ENCODE measurements at regions not wholly inside any gene's neighbourhood (a gene's known extent, or its start where the extent isn't known, plus 50 kb on each side); places are given as distances from the start of the nearest gene placed in this dataset.

- peak overlapping the region; percentile 54 for H3K4me2 ChIP-seq (ENCODE audit: low read length)
- no peaks in the 10 kb centered on the region for H4K20me1 ChIP-seq (ENCODE audit: insufficient read depth, low read length)
- no peak for FAIRE-seq
- peak overlapping the region; percentile 60 for H3K9ac ChIP-seq (ENCODE audit: low read length)
- Mint-ChIP-seq H3K4me1 (ENCODE audit: low read depth, unreplicated experiment) (peaks cover 32% of the 10 kb centered on the region), H3K36me3 (ENCODE audit: low read depth, unreplicated experiment) (no peaks in the 10 kb centered on the region), H3K27ac (ENCODE audit: unreplicated experiment) (peak overlapping the region; percentile 92), H3K9me3 (ENCODE audit: unreplicated experiment) (no peaks in the 10 kb centered on the region), H3K4me3 (ENCODE audit: unreplicated experiment) (no peak overlapping the region), H3K27me3 (ENCODE audit: low read depth, unreplicated experiment) (no peaks in the 10 kb centered on the region)
- no peaks in the 10 kb centered on the region for H3K36me3 ChIP-seq (ENCODE audit: insufficient read depth, low read length)
- no peaks in the 10 kb centered on the region for H3K9me3 ChIP-seq (ENCODE audit: insufficient read depth, low read depth, low read length)
- no peak overlapping the region for H3K4me3 ChIP-seq (ENCODE audit: insufficient read depth, low read depth, low read length)
- no peaks in the 10 kb centered on the region for H3K27me3 ChIP-seq (ENCODE audit: insufficient read depth, low read length)
- H3K4me1 ChIP-seq (ENCODE audit: insufficient read depth, low read length) = peaks cover 20% of the 10 kb centered on the region
- H2AFZ ChIP-seq (ENCODE audit: low read depth, low read length) = no peak overlapping the region
- DNase-seq (ENCODE audit: low read depth) = peak; percentile 58
- no peak for TF ChIP-seq CTCF (IDR thresholded peaks at IDR 0.05; ENCODE audit: insufficient read depth, low read depth, low read length)
- TF ChIP-seq EZH2 (IDR thresholded peaks at IDR 0.05; ENCODE audit: insufficient read depth, low read length) = no peak
- no peaks in the 10 kb centered on the region for H3K79me2 ChIP-seq (ENCODE audit: insufficient read depth, low read length)
- H3K27ac ChIP-seq (ENCODE audit: low read depth, low read length) = peak overlapping the region; percentile 73
Observed at GRCh38 chr9:86407022-86407421, 52.8 kb upstream of the TUT7 start.

GRCh38 chr9:86406366-86406765, 52.2 kb upstream of the TUT7 start:
- Mint-ChIP-seq H3K9me3 (ENCODE audit: unreplicated experiment) (no peaks in the 10 kb centered on the region), H3K4me1 (ENCODE audit: low read depth, unreplicated experiment) (peaks cover 32% of the 10 kb centered on the region), H3K27ac (ENCODE audit: unreplicated experiment) (peak overlapping the region; percentile 92), H3K4me3 (ENCODE audit: unreplicated experiment) (no peak overlapping the region), H3K27me3 (ENCODE audit: low read depth, unreplicated experiment) (no peaks in the 10 kb centered on the region), H3K36me3 (ENCODE audit: low read depth, unreplicated experiment) (no peaks in the 10 kb centered on the region)
- H3K79me2 ChIP-seq (ENCODE audit: insufficient read depth, low read length) = no peaks in the 10 kb centered on the region
- peak overlapping the region; percentile 1 for H3K4me3 ChIP-seq (ENCODE audit: insufficient read depth, low read depth, low read length)
- FAIRE-seq (peak; percentile 78), DNase-seq (ENCODE audit: low read depth) (peak; percentile 64)
- H3K4me1 ChIP-seq (ENCODE audit: insufficient read depth, low read length) = peaks cover 20% of the 10 kb centered on the region
- no peaks in the 10 kb centered on the region for H3K36me3 ChIP-seq (ENCODE audit: insufficient read depth, low read length)
- H3K9me3 ChIP-seq (ENCODE audit: insufficient read depth, low read depth, low read length) = no peaks in the 10 kb centered on the region
- H4K20me1 ChIP-seq (ENCODE audit: insufficient read depth, low read length) = no peaks in the 10 kb centered on the region
- H3K27ac ChIP-seq (ENCODE audit: low read depth, low read length) = peak overlapping the region; percentile 73
- H3K4me2 ChIP-seq (ENCODE audit: low read length) = peak overlapping the region; percentile 54
- TF ChIP-seq CTCF (IDR thresholded peaks at IDR 0.05; ENCODE audit: insufficient read depth, low read depth, low read length) (no peak), EZH2 (IDR thresholded peaks at IDR 0.05; ENCODE audit: insufficient read depth, low read length) (no peak)
- no peak overlapping the region for H2AFZ ChIP-seq (ENCODE audit: low read depth, low read length)
- H3K9ac ChIP-seq (ENCODE audit: low read length) = peak overlapping the region; percentile 60
- no peaks in the 10 kb centered on the region for H3K27me3 ChIP-seq (ENCODE audit: insufficient read depth, low read length)

GRCh38 chr9:86405926-86406325, 51.7 kb upstream of the TUT7 start:
- no peak overlapping the region for H3K4me3 Mint-ChIP-seq (ENCODE audit: unreplicated experiment)
- Histone ChIP-seq H4K20me1 (ENCODE audit: insufficient read depth, low read length) (no peaks in the 10 kb centered on the region), H3K27me3 (ENCODE audit: insufficient read depth, low read length) (no peaks in the 10 kb centered on the region), H3K4me2 (ENCODE audit: low read length) (peak overlapping the region; percentile 54), H3K79me2 (ENCODE audit: insufficient read depth, low read length) (no peaks in the 10 kb centered on the region), H3K36me3 (ENCODE audit: insufficient read depth, low read length) (no peaks in the 10 kb centered on the region), H3K9me3 (ENCODE audit: insufficient read depth, low read depth, low read length) (no peaks in the 10 kb centered on the region), H3K27ac (ENCODE audit: low read depth, low read length) (peak overlapping the region; percentile 73), H2AFZ (ENCODE audit: low read depth, low read length) (no peak overlapping the region), H3K4me1 (ENCODE audit: insufficient read depth, low read length) (peaks cover 20% of the 10 kb centered on the region), H3K4me3 (ENCODE audit: insufficient read depth, low read depth, low read length) (peak overlapping the region; percentile 1), H3K9ac (ENCODE audit: low read length) (peak overlapping the region; percentile 60)
- DNase-seq (ENCODE audit: low read depth) = peak; percentile 93
- no peaks in the 10 kb centered on the region for H3K27me3 Mint-ChIP-seq (ENCODE audit: low read depth, unreplicated experiment)
- H3K9me3 Mint-ChIP-seq (ENCODE audit: unreplicated experiment) = no peaks in the 10 kb centered on the region
- peaks cover 32% of the 10 kb centered on the region for H3K4me1 Mint-ChIP-seq (ENCODE audit: low read depth, unreplicated experiment)
- peak; percentile 96 for FAIRE-seq
- TF ChIP-seq EZH2 (IDR thresholded peaks at IDR 0.05; ENCODE audit: insufficient read depth, low read length) (no peak), CTCF (IDR thresholded peaks at IDR 0.05; ENCODE audit: insufficient read depth, low read depth, low read length) (no peak)
- H3K36me3 Mint-ChIP-seq (ENCODE audit: low read depth, unreplicated experiment) = no peaks in the 10 kb centered on the region
- H3K27ac Mint-ChIP-seq (ENCODE audit: unreplicated experiment) = peak overlapping the region; percentile 75

All from astrocyte (in vitro differentiated cells and primary cell).